Endothelial cell of umbilical vein (primary cell): ENCODE measurements at regions not wholly inside any gene's neighbourhood (a gene's known extent, or its start where the extent isn't known, plus 50 kb on each side); places are given as distances from the start of the nearest gene placed in this dataset.

Source experiments
- BruUV-seq: library from RNA; stranded (reverse); fragments of 400-500 nt; replicated peaks from 2 replicates; lab custom pipeline; 2021; lab: Mats Ljungman, UMichigan
- CTCF ChIA-PET: fragments of 300-600, 350-600 bp; sonication (Branson Sonifier 250); formaldehyde crosslinking; loops from one replicate; lab custom pipeline; 2021; ENCODE audit warnings: antibody characterized with exemption, inconsistent platforms; lab: Charles Lee
- POLR2A ChIA-PET: fragments of 300-600, 350-600 bp; sonication (Branson Sonifier 250); formaldehyde crosslinking; loops from one replicate; lab custom pipeline; 2021; ENCODE audit warnings: antibody characterized with exemption, inconsistent platforms; lab: Charles Lee
- DNase-seq: peaks from one replicate; pipeline ENCODE4 v3.0.0-alpha.2; 2011; ENCODE audit warnings: low read depth, low spot score
- FAIRE-seq: peaks from 2 replicates; lab custom pipeline; 2011; peaks lifted over from hg19 to GRCh38; lab: Jason Lieb, UNC
- H2AFZ ChIP-seq: 2 replicates; pipeline ENCODE4 v1.6.0; 2012; ENCODE audit warnings: low read depth, low read length, control low read depth, inconsistent platforms
- H3K27ac ChIP-seq: 2 replicates; pipeline ENCODE4 v1.5.1; 2011; ENCODE audit warnings: low read depth, mild to moderate bottlenecking, control low read depth, low read length, moderate library complexity; ENCODE audit not compliant: insufficient read depth
- H3K27me3 ChIP-seq, 2 experiments: 2 replicates each; pipeline versions ENCODE4 v1.6.0 to v1.6.1; 2011; ENCODE audit warnings: low read length in 2 of 2, mixed read lengths in 1 of 2; ENCODE audit not compliant: control insufficient read depth in 2 of 2, insufficient read depth in 2 of 2
- H3K36me3 ChIP-seq, 2 experiments: 2 replicates in 1 of 2; 3 replicates in 1 of 2; pipeline ENCODE4 v1.5.1; 2011; ENCODE audit warnings: low read length in 2 of 2, mild to moderate bottlenecking in 1 of 2, moderate library complexity in 1 of 2; ENCODE audit not compliant: control insufficient read depth in 2 of 2, insufficient read depth in 2 of 2; ENCODE audit errors: extremely low read depth in 1 of 2
- H3K4me1 ChIP-seq: 3 replicates; pipeline ENCODE4 v1.5.1; 2011; ENCODE audit warnings: mild to moderate bottlenecking, low read length; ENCODE audit not compliant: control insufficient read depth, insufficient read depth; ENCODE audit errors: extremely low read depth
- H3K4me2 ChIP-seq: 2 replicates; pipeline ENCODE4 v1.6.1; 2011; ENCODE audit warnings: low read length, control low read depth, mixed read lengths; ENCODE audit not compliant: insufficient read depth
- H3K4me3 ChIP-seq, 3 experiments: fragments of 200-600 bp in 1 of 3; sonication (generic), shearing (Covaris generic) in 1 of 3; replicated peaks in 1 of 3; 2 replicates each; pipeline ENCODE4 v1.5.1; 2011 to 2016; ENCODE audit warnings: control low read depth in 3 of 3, low read length in 3 of 3, mild to moderate bottlenecking in 2 of 3, inconsistent platforms in 1 of 3, low read depth in 1 of 3, moderate library complexity in 1 of 3; ENCODE audit not compliant: insufficient read depth in 1 of 3
- H3K79me2 ChIP-seq: 2 replicates; pipeline ENCODE4 v1.6.0; 2012; ENCODE audit warnings: low read length, inconsistent platforms; ENCODE audit not compliant: control insufficient read depth, insufficient read depth
- H3K9ac ChIP-seq: replicated peaks from 2 replicates; pipeline ENCODE3; 2011; ENCODE audit warnings: low read length, control low read depth; ENCODE audit not compliant: insufficient read depth; ENCODE audit errors: extremely low read depth
- H3K9me1 ChIP-seq: replicated peaks from 3 replicates; pipeline ENCODE4 v1.6.0; 2011; ENCODE audit warnings: mild to moderate bottlenecking, low read length; ENCODE audit not compliant: control insufficient read depth, insufficient read depth; ENCODE audit errors: extremely low read depth
- H3K9me3 ChIP-seq: replicated peaks from 2 replicates; pipeline ENCODE4 v1.5.1; 2012; ENCODE audit warnings: low read length, inconsistent platforms; ENCODE audit not compliant: control insufficient read depth, insufficient read depth
- H4K20me1 ChIP-seq: replicated peaks from 2 replicates; pipeline ENCODE3; 2011; ENCODE audit warnings: mild to moderate bottlenecking, low read length; ENCODE audit not compliant: control insufficient read depth, insufficient read depth; ENCODE audit errors: extremely low read depth
- CTCF ChIP-seq, 2 donors: IDR thresholded peaks; 1 replicate in 1 of 2; 2 replicates in 1 of 2; pipeline ENCODE4 v1.5.1; 2011; ENCODE audit warnings: low read length in 2 of 2, mild to moderate bottlenecking in 2 of 2, moderate library complexity in 2 of 2, control low read depth in 1 of 2, inconsistent platforms in 1 of 2, low read depth in 1 of 2; ENCODE audit not compliant: insufficient read depth in 1 of 2; ENCODE audit errors: extremely low read depth in 1 of 2
- EZH2 ChIP-seq: IDR thresholded peaks from 2 replicates; pipeline ENCODE4 v1.6.1; 2012; ENCODE audit warnings: borderline replicate concordance, low read depth, mild to moderate bottlenecking, moderate library complexity, low read length, inconsistent platforms; ENCODE audit not compliant: severe bottlenecking
- FOS ChIP-seq: IDR thresholded peaks from 2 replicates; pipeline ENCODE4 v1.6.1; 2011; ENCODE audit warnings: mild to moderate bottlenecking, low read length, moderate library complexity, borderline replicate concordance; ENCODE audit not compliant: insufficient read depth
- GATA2 ChIP-seq: IDR thresholded peaks from 2 replicates; pipeline ENCODE4 v1.7.0; 2011; ENCODE audit warnings: low read depth, mild to moderate bottlenecking, moderate library complexity, mixed read lengths, low read length; ENCODE audit not compliant: insufficient read length, insufficient read depth
- JUN ChIP-seq: IDR thresholded peaks from 2 replicates; pipeline ENCODE4 v1.6.1; 2011; ENCODE audit warnings: borderline replicate concordance, low read depth; ENCODE audit not compliant: insufficient read length, insufficient read depth
- MAX ChIP-seq: IDR thresholded peaks from 2 replicates; pipeline ENCODE4 v1.6.1; 2011; ENCODE audit not compliant: insufficient read depth, insufficient read length
- MYC ChIP-seq: IDR thresholded peaks from one replicate; pipeline ENCODE4 v1.6.1; 2011; ENCODE audit warnings: mild to moderate bottlenecking, low read depth, low read length
- POLR2A ChIP-seq: IDR thresholded peaks from 2 replicates; pipeline ENCODE4 v1.6.1; 2012; ENCODE audit warnings: low read depth, mild to moderate bottlenecking, control low read depth, low read length
- POLR2AphosphoS5 ChIP-seq: IDR thresholded peaks from 2 replicates; pipeline ENCODE4 v1.6.1; 2012; ENCODE audit warnings: low read depth, mild to moderate bottlenecking, control low read depth, low read length, moderate library complexity; ENCODE audit not compliant: insufficient read depth
- dilution Hi-C: fragments of 300-500 bp; cut with MboI; formaldehyde crosslinking; loops from one replicate; pipeline ENCODE4 v1.15.0; 2019; ENCODE audit warnings: low sequenced_read_pairs; ENCODE audit not compliant: extremely low pct_ligation_motif_present
- intact Hi-C: fragments of 100-400 bp; cut with micrococcal nuclease; formaldehyde crosslinking; loops from one replicate; pipeline ENCODE4 v1.10.0; 2022

DNA sequence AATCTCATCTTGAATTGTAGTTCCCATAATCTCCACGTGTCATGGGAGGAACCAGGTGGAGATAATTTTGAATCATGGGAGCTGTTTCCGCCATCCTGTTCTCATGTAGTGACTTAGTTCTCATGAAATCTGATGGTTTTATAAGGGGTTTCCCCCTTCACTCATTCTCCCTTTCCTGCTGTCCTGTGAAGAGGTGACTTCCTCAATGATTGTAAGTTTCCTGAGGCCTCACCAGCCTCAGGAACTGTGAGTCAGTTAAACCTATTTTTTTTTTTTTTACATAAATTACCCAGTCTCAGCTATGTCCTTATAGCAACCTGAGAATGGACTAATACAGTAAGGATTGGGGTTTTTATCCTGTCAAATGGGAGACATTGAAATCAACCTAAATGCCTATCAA is 328.3 kb downstream of the TBC1D32 start:
- H3K36me3 ChIP-seq: no peaks in the 10 kb centered on the region
- ChIA-PET POLR2A (no interaction called here), CTCF (no interaction called here)
- H3K27me3 ChIP-seq: no peaks in the 10 kb centered on the region
- no peak overlapping the region for H3K4me3 ChIP-seq
- no peak for TF ChIP-seq JUN
- no peak for TF ChIP-seq MAX
- no peaks in the 10 kb centered on the region for H3K79me2 ChIP-seq
- no TSS peak for BruUV-seq
- H4K20me1 ChIP-seq: no peaks in the 10 kb centered on the region
- dilution Hi-C loops (no loop called here), intact Hi-C loops (no loop called here)
- H3K9me1 ChIP-seq: no peaks in the 10 kb centered on the region
- no peak overlapping the region for H3K4me2 ChIP-seq
- no peaks in the 10 kb centered on the region for H3K4me1 ChIP-seq
- no peak overlapping the region for H2AFZ ChIP-seq
- no peak overlapping the region for H3K27ac ChIP-seq
- H3K9ac ChIP-seq: no peak overlapping the region
- no peak for DNase-seq
- H3K9me3 ChIP-seq: no peaks in the 10 kb centered on the region
- FAIRE-seq: no peak

DNA sequence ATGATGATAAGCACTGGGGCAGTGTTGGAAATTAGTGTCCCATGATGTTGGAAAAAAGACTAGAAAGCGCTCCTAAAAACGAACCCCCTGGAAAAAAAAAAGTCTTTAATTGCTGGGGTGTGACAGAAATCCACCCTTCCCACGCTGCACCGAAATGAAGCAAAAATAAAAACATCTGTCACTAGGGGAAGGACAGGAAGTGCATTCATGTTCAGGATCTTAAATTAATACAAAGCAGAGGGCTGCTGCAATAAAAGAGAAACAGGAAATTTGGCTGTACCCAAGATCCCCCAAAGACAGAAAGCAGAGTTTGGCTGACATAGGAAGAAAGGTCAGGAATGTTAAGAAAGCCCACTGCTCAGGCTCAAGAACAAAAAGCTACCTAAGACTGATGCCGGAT is 333.9 kb downstream of the TBC1D32 start:
- H3K79me2 ChIP-seq: no peaks in the 10 kb centered on the region
- no TSS peak for BruUV-seq
- H3K4me1 ChIP-seq: no peaks in the 10 kb centered on the region
- DNase-seq (no peak), FAIRE-seq (no peak)
- no peak overlapping the region for H3K9ac ChIP-seq
- TF ChIP-seq POLR2A (no peak), JUN (no peak), POLR2AphosphoS5 (no peak), MYC (no peak), CTCF (IDR thresholded peaks at IDR 0.05; ENCODE audit: extremely low read depth in 1 of 2, insufficient read depth in 1 of 2, low read depth in 1 of 2, low read length in 2 of 2) (no peak), FOS (no peak), EZH2 (no peak), GATA2 (no peak), MAX (no peak)
- H2AFZ ChIP-seq: no peak overlapping the region
- no peaks in the 10 kb centered on the region for H3K27me3 ChIP-seq
- H3K4me3 ChIP-seq: no peak overlapping the region
- no peaks in the 10 kb centered on the region for H4K20me1 ChIP-seq
- no peaks in the 10 kb centered on the region for H3K9me1 ChIP-seq
- intact Hi-C loops: no loop called here
- H3K4me2 ChIP-seq: no peak overlapping the region
- dilution Hi-C loops: no loop called here
- ChIA-PET CTCF (no interaction called here), POLR2A (no interaction called here)
- no peak overlapping the region for H3K27ac ChIP-seq
- no peaks in the 10 kb centered on the region for H3K36me3 ChIP-seq
- no peaks in the 10 kb centered on the region for H3K9me3 ChIP-seq
